GM18519 (cell line): ENCODE measurements at regions not wholly inside any gene's neighbourhood (a gene's known extent, or its start where the extent isn't known, plus 50 kb on each side); places are given as distances from the start of the nearest gene placed in this dataset.
"Not testable (repeated sequence)": the region's sequence is repeated elsewhere in the genome, so short reads cannot be mapped to it uniquely, and the experiment has no call there.

Experiments
- ATAC-seq: cut with Tn5 transposase; IDR thresholded peaks from one replicate; pipeline ENCODE4 v1.9.1; 2021; ENCODE audit warnings: mild to moderate bottlenecking, moderate library complexity; ENCODE audit not compliant: unreplicated experiment, low FRiP score

DNA sequence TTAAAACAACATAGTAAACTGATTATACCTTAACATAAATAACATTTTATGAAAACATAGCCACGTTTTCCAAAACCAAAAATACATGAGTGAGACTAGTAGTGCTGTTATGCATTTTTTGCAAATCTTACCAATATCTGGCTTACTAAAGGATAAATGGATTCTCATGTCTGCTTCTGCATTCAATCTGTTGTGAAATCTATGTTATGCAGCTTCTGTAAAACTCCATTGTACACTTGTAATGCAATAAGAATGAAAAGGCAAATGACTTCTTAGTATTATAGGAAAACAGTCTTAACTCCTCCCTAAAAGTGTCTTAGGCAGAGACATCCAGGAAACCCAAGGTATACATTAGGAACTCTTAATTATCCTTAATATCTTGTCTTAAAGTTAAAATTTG, 330.9 kb upstream of the THBS1 start:
- ATAC-seq, result no peak

DNA sequence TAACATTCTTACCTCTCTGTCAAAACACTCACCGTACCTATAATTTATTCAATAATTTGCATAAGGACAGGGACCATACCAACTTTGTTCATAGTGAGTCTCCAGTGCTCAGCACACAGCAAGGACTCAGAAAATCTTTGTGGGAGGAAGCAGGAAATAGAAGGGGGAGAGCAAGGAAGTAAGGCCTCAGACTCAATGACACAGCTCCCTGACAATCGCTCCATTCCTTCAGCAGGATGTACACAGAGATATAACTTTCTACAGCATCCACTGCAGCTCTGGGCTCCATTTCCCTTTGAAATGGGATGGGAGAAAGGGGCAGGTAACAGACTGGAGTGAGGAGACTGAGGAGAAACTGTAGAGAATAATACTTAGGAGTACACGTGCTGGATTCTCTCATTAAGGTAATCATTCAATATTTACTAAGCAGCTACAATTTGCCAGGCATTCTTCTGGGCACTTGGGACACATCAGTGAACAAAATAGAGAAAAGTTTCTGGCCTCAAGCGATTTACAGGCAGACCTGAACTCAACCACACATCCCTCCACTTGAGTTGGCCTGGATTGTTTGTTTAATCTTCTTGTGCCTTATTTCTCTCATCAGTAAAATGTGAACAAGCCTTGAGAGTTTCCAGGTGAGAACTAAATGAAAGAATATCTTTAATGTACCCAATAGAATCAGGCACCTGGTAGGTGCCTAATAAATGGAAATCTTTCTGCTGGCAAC, 330.3 kb upstream of the THBS1 start:
- no peak for ATAC-seq

DNA sequence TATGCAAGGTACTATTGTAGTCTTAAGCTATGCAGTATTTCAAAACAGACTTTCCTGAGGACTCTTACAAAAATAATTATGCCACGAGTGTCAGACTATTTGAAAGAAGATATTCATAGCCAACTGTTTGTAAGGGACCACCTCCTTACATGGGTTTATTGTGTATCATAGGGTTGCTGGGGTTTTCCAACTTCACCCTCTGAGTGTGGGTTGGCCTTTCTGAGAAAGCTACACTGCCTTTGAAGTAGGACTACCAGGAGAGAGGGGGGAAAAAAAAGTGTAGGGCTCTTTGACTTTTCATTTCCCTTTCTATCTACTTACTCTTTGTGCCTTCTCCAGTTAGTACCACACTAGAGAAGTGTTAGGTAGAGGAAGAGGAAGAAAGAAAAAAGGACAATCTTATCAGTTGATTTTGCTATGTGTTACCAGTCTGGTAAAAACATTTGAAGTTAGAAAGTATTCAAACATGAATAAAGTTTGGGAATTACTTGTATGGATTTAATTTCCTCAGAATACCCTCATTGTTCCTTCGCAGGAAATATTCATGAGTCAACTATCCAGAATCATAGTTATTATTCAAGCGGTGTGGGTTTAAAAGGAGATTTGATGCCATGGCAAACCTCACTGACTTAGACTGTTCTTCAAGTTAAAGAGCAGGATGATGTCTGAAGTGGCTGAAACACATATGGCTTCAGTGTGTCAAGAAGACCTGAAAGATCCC, 329.3 kb upstream of the THBS1 start:
- ATAC-seq, result no peak

DNA sequence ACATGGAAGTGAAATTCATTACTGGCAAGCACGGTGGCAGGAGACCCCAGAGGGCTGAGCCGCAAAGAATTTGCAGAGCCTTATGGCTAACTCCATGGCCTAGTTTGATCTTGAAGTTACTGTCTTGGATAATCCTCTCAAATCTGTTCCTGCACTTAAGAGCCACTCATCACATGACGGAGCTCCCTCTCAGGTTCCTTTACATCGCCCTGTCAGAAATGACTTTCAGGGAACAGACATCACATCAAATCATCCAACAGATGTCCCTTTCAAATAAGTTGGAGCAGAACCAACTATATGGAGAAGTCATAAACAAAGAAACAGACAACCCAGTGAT, 328.8 kb upstream of the THBS1 start:
- no peak for ATAC-seq

DNA sequence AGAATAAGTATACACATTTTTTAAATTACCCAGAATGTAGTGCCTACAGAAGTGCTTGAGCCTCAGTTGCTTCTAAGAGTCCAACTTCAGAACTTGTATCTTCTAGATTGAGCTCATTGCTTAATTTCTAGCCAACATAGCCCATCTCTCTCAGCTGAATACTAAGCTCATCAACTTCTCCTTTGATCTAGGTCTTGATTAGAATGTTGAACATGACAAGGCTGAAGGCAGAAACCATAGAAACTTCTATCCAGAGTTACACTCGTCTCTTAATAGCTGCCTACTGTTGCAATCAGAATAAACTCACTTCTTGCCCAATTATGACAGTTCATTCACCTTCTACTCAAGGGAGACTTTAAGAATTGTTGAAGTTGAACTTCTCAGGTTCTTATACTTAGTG, 327.3 kb upstream of the THBS1 start:
- ATAC-seq, result no peak

DNA sequence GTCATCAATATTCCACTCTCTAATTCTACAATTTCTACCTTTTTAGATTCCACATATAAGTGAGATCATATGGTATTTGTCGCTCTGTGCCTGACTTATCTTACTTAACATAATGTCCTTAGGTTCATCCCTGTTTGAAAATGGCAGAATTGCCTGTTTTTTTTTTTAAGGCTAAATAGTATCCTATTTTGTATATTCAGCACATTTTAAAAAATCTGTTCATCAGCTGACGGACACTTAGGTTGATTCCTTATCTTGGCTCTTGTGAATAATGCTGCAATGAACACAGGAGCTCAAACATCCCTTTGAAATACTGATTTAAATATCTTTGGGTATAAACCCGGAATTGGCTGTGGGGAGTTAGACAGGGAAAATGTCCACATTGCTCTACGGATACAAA, 326.7 kb upstream of the THBS1 start:
- ATAC-seq, result no peak

DNA sequence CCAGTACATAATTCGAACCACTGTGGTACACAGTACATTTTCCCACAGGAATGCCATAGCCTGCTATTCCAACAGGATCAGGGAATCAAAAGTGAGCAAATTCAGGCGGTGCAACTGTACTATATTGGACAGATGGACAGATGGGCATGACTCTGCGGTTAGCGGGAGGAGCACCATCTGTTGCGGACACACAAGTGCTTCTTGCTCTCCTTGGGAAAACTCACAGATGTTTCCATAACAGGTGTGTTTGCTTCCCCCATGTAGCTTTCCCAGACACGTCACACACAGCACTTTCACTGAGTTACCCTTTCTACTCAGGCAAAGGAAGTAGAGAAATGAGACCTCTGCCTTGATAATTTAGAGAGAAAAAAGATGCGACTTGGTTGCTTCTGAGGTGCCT, 325.1 kb upstream of the THBS1 start:
- no peak for ATAC-seq

DNA sequence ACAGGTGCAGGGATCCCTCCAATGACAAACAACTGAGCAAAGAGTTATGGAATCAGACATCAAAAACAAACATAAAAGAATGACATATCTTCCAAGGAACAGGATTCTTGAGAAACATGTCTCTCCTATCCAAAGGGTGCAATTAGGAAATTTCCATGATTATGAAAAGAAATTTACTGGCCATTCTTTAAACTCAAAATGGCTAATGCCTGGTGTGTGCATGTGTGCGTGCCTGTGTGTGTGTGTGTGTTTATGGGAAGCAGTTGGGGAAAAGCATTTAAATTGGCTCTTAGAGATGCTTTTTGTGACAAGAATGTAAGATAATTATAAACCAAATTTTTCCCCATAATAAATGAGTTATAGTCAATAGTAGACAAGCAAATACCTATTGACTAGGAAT, 320.5 kb upstream of the THBS1 start:
- no peak for ATAC-seq

DNA sequence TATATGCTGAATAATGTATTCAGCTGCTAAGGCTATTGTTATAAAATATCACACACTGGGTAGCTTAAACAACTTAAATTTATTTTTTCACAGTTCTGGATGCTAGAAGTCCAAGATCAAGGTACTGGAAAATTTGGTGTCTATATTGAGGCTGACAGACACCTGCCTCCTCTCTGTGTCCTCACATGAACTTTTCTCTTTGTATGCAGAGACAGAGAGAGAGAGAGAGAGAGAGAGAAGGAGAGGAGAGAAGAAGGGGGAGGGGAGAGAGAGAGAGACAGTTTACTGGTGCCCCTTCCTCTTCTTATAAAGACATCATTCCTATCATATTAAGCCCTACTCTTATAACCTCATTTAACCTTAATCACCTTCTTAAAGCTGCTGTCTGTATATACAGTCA, 320.1 kb upstream of the THBS1 start:
- ATAC-seq, result no peak

DNA sequence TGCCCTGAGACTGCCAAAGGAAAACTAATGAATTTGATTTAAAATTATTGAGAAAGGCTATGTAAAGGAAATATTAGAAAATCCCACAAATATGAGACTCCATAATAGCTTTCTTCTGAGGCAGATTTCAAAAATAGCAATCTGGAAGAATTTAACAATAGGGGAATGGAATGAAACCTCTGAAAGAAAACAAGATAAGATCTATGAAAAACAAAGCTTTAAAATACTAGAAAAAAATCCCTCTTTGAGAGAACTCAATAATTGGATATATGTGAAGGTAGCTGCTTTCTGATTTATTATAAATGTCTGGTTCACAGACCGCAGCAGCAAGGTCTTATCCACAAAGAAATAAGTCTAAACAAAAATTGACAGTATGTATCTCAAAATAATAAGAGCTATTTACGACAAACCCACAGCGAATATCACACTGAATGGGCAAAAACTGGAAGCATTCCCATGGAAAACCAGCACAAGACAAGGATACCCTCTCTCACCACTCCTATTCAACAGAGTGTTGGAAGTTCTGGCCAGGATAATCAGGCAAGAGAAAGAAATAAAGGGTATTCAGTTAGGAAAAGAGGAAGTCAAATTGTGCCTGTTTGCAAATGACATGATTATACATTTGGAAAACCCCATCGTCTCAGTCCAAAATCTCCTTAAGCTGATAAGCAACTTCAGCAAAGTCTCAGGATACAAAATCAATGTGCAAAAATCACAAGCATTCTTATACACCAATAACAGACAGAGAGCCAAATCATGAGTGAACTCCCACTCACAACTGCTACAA, 319.3 kb upstream of the THBS1 start:
- not testable (repeated sequence) for ATAC-seq

DNA sequence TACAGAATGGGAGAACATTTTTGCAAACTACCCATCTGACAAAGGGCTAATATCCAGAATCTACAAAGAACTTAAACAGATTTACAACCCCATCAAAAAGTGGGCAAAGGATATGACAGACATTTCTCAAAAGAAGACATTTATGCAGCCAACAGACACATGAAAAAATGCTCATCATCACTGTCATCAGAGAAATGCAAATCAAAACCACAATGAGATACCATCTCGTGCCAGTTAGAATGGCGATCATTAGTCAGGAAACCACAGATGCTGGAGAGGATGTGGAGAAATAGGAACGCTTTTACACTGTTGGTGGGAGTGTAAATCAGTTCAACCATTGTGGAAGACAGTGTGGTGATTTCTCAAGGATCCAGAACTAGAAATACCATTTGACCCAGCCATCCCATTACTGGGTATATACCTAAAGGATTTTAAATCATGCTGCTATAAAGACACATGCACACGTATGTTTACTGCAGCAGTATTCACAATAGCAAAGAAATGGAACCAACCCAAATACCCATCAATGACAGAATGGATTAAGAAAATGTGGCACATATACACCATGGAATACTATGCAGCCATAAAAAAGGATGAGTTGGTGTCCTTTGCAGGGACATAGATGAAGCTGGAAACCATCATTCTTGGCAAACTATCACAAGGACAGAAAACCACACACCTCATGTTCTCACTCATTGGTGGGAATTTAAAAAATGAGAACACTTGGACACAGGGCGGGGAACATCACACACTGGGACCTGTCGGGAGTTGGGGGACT, 317.7 kb upstream of the THBS1 start:
- ATAC-seq, result not testable (repeated sequence)

DNA sequence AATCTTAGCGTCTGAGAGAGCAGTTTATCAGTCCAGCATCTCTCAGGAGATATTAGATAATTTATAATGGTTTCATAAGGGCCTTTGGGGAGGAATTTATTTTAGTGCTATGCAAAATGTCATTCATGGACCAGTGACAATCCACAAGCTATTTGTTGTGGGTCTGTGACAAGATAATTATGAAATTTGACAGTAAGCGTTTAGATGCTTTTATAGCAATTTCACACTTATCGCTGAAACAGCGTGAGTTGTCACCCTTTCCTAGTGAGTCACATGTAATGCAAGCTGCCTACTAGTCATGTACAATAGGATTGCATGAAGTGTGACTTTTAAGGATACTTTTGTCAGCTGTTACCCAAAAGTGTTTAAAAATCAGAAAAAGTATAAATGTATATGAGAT, 315.6 kb upstream of the THBS1 start:
- no peak for ATAC-seq

DNA sequence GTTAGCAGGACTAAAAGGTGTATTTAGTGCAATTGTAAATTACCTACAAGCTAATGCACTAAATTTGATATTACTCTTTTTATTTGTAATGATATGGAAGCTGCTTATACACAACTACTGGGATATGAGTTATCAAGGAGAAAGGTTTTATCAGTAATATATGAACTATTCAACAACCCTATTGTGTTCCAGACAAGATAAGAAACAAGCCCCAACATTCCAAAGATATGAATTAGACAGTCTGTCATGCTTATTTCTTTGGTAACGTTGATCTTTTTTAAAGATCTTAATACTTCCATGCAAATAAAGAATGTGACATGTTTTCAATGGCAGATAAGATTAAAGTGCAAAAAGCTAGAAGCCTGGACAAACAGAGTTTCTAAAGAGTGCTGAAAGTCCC, 314.0 kb upstream of the THBS1 start:
- no peak for ATAC-seq

DNA sequence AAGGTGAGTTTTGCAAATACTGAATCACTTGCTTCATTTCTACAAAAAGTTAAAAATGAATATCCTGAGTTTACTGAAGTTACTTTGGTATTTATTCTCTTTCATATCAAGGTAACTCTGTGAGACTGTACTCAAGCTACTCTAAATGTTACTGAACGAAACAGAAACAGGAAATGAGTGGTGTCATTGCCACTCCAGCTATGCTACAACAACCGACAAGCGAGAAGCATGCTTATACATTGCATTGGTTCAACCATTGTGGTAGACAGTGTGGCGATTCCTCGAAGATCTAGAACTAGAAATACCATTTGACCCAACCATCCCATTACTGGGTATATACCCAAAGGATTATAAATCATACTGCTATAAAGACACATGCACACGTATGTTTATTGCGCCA, 313.2 kb upstream of the THBS1 start:
- no peak for ATAC-seq

DNA sequence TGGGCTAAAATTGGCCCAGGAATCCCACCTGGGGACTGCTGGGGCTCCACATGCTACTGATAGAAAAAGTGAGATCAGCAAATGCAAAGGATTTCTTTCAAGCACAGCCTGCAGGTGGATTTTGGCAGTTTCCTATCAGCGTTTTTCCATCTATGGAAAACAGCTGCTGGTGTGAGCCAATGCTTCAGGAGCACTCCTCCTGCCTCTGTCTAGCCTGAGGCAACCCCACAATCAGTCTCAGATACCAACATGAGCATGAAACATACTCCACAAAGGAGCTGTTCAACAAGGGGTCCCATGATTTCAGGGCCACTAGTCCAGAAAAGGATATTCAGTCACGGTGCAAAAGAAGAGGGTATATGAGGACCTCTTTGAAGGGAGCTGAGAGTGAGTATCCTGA, 311.5 kb upstream of the THBS1 start:
- ATAC-seq, result no peak

DNA sequence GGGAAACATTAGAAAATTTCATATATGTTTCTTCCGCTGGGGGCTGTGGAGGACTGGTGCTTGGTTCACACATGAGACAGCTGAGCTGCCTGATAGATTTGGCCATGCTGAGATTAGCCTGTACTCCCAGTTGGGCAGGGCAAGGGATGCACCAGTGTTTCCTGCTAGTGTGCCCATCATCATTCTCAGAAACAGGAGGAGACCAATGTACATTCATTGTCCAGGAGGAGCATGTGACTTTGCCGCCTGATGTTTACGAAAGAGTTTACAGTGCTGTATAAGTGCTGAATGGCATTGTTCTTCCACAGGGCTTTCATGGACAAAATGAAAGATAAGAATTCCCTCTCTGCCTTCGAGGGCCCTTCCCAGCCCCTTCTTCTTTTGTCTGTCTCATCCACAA, 311.1 kb upstream of the THBS1 start:
- no peak for ATAC-seq

DNA sequence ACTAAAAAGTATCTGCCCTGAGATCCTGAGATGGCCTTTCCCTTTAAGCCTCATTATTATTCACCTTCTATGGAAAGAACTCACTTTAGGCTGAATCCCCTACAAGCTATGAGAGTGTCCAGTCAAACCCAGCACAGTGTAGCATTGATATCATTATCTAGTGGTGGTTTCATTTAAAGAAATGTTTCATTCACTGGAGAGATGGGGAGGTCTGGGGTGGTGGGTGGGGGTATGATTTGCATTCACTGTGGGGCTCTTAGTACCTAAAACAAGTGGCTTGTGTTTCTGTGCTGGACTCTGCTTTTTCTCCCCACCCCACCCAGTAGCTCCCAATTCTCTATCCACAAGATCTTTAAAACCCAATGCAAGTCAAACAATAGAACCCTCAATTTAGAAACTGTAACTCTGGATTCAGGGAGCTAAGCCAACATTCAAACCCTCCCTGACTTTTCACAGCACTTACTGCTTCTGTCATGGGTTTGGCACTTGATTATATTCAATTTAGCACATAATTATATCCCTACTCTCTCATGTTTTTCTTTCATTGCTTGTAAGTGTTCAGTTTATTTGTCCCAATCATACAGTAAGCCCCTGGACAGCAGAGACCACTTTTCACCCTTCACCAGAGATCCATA, 310.5 kb upstream of the THBS1 start:
- no peak for ATAC-seq

DNA sequence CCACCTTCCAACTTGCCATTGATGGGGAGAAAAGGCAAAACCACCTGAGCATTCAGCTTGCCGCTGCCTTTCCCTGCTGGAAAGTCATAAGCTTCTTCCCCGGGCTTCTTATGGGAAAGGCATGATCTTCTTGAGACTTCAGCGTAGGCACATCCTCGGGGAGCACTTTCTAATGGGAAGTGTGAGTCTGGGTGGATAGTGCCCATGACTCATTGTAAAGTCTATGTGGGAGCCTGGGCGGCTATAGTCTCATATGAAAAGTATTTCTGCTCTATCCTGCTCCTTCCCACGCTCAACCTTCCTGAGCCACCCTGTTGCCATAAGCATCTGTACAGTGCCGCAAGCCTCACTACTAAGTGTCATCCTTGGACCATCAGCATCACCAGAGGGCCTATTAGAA, 309.9 kb upstream of the THBS1 start:
- ATAC-seq, result no peak

DNA sequence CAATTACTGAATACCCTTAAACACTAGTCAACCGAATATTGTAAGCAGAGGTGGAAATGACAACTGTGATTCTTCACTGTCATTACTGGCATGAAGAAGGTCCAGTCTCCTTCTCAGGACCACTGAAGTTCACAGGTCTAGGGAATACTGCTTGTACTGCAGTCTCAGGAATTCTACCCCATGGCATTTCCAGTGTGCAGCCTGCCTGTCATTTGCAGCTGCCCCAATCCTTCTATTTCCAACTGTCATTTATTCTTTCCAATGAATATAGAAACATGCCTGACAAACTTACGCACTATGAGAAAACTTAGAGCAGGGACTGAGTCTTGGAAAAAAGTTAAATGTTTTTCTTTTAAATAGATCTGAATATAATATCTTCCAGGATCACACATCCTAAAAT, 308.0 kb upstream of the THBS1 start:
- no peak for ATAC-seq

DNA sequence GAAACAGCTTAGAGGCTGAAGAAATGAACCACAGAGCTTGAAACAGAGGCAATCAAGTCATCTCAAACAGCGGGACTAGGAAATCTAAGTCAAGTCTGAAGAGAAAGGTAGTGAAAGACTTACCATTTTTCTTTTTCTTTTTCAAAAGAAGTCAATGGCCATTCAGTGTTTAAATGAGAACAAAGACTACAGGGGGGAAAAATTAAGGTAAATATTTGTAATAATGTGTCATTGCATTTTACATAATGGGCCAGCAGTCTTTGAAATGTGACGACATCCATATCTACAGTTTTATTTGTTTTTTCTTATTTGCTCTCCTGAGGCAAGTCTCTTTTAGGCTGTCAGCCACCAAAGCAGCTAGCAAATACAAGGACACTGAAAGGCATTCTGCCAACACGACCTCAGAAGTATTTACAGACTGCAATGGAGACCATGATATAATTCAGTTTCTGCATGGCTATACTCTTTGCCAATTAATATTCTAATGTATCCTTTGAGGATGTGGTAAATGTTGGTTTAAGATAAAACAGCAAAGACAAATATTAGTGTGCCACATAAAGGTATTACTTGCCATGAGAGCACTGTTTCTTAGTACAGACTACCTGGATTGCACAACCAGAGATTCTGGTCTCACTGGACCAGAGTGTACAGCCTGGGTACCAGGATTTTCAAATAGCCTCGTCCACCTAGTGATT, 307.0 kb upstream of the THBS1 start:
- no peak for ATAC-seq
